GM21360 (cell line): ENCODE measurements at regions not wholly inside any gene's neighbourhood (a gene's known extent, or its start where the extent isn't known, plus 50 kb on each side); places are given as distances from the start of the nearest gene placed in this dataset.
"Not testable (repeated sequence)": the region's sequence is repeated elsewhere in the genome, so short reads cannot be mapped to it uniquely, and the experiment has no call there.

ENCODE experiments used
- ATAC-seq: cut with Tn5 transposase; IDR thresholded peaks from one replicate; pipeline ENCODE4 v1.9.1; 2021; ENCODE audit warnings: mild to moderate bottlenecking, moderate library complexity; ENCODE audit not compliant: unreplicated experiment

DNA sequence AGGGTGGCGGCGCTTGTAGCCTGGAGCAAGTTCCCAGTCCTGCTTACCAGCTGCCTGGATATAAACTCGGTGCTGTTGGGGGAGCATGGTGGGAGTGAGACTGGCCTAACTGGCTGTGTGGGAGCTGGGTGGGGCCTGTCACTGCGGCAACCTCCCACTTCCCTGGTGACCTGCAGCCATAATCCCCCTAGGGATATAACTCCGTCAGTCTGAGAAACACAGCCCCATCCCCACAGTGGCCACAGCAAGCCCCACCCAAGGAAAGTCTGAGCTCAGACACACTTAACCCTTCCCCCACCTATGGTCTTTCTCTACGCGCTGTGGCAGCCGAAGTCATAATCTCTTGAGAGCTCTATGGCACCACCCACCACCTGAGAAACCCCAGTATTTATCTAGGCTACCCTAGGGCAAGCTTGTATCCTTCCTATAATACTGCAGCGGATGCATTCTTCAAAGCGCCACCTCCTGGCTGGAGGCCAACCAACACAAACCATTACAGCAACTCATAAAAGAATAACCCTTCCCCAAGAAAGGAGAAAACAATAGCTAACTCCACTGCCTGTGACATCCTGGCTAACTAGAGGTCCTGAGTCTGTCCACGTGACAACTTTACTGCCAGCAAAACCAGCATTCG lies 57.4 kb downstream of the ZNF648 start:
- ATAC-seq: no peak

DNA sequence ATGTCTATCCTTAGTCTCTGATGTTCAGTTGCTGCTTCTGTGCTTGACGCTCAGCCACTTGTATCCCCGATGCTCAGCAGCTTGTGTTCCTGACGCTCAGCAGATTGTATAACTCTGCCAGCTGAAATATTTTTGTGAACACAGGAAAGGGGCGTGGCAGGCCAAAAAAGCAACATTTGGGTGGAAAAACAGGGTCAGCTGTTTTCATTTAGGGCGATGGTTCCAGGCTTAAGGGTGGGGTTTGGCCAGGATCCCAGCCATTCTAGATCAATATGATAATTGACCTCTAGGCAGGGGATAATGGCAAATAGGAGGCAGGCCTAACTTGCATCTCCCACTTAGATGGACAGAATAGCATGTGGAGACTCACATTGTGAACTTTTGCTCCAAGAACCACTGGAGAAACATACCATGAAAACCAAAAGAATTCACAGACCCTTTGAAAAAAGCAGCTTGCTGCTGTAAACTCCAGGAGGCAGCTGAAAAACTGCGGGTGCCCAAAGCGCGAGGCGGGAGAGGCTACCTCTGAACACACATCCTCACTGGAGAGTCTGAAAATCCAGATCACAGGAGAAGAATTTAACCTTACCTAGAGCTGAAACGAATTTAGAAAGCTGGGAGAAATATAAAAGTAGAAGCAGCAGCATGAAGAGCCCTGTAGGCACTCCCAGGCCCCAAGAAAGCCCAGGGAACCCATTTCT lies 58.3 kb downstream of the ZNF648 start:
- ATAC-seq: no peak

- no peak for ATAC-seq
Observed at GRCh38 chr1:182002570-182002969, 58.9 kb downstream of the ZNF648 start.

GRCh38 chr1:181998858-181999257 lies 62.7 kb downstream of the ZNF648 start:
- no peak for ATAC-seq

- no peak for ATAC-seq
Observed at GRCh38 chr1:181992072-181992471, 69.4 kb downstream of the ZNF648 start.

DNA sequence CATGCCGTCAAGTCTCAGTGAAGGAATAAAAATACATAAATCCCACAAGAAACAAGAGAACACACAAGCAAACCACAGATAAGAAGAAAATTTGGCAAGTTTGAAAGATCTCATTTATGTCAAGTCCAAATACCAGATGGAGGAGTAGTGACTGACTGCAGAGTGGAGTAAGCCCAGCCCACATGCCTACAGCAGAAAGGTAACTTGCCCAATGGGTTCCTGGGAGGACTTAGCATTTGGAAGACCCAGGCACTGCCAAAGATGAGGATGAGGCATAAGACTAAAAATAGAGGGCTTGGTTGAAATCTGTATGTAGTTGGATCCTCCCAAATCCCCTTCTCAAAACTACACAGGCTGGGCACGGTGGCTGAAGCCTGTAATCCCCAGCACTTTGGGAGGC lies 70.8 kb downstream of the ZNF648 start:
- ATAC-seq: no peak

GRCh38 chr1:181989261-181989920 lies 72.1 kb downstream of the ZNF648 start:
- ATAC-seq: no peak

DNA sequence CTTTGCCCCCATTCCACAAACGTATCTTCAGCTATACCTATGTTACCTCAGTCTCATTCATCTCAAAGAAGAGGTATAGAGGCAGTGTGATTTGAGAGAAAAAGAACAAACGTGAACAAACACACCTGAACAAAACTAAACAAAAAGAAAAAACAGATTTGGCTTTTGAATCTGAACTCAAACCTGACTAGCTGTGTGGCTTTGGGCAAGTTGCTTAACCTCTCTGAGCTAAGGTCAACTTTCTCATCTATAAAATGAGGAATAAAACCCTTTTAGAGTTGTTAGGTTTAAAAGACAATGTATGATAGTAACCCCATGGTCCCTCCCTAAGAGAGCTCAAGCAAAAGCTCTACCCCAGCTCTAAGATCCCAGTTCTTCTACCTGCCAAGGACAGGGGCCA lies 73.5 kb downstream of the ZNF648 start:
- ATAC-seq: no peak

GRCh38 chr1:181987334-181987895 lies 74.1 kb downstream of the ZNF648 start:
- no peak for ATAC-seq

DNA sequence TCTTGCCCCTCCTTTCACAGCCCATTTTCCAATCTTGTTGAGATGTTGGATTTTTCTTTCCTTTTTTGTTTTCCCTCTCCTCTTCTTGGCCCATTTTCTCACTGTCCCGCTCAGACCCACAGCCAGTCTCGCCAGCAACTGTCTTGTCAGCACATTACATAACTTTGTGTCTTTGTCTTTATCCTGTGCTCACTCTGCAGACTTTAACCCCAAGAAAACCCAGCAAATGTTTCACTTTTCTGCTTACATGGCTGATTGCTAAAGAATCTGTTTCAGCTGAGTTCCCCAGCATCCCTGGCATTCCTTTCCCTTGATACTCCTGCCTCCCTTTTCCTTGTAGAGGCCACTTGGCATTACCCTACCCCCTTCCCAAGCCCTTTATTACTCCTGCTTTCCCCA lies 74.6 kb downstream of the ZNF648 start:
- ATAC-seq: no peak

DNA sequence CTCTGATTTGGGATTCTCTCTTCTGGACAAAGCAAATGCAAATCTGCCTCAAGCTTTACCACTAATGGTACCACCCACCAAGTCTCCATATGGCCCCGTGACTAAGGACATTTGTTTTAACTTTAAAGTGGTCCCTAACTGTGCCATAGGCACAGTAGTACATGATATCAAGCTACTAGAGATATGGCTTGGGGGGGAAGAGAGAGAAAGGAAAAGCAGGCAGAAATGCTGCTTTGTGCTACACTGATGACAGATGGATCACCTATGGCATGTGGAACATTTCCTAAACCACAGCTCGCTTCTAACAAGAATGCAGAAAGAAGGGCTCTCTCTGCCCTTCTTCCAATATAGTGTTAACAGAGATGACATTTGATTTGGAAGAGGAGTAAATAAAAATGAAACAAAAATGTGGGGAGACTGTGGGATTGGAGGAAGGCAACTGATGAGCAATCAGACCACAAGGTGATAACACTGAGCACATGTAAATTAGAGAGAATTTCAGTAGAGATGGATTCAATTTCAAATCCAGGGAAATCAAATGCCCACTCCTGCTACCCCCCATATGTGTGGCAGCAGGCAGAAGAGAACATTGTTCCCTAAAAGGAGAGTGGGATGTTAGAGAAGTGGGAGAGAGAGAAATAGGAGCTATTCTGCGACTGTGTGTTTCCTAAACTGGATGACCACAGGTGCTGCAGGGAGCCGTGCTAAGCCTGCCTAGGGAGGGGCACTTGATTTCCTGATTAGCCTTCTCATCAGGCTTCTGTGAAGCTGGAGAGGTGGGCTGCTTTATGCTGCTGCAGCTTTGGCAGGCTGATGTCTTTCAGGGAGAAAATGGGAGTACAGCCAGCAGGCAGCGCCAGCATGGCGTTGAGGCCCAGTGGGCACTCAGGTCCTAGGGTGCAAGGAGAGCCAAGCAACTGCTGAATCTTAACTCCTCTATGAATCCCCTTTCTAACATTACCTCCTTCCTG lies 75.3 kb downstream of the ZNF648 start:
- no peak for ATAC-seq

DNA sequence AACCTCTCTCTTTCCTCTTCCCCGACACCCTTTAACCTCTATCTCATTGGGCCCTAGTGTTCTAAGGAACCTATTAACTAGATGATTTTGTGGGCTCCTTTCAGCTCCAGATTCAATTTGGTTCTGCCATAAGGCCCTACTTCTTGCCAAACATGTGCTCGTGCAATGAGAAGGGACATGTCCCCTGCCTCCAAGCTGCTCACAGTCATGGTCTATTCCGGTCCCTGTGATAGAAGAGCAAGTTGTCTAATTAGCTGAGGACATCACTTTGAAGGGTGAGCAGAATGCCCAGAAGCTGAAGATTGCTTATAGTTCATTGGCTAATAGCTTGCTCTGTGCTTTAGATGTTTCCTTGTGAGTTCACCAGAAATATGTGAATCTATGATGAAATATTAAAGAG lies 76.2 kb downstream of the ZNF648 start:
- no peak for ATAC-seq

DNA sequence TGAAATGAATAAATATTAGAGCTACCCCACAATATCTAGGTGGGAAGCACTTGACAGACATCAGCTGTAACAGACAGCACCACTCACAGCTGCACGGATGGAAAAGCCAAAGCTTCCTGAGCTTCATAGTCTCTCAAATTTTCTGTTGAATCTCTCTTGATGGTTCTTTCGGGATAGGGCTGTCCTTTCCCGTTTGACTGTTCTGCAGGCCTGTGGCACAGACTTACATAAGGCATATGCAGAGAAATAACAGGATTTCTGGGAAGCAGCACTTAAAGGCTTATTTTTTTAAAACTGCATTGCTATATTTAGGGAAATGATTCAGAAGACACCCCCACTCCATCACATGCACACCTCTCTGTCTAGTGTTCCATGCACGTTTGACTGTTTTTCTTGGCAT lies 77.5 kb downstream of the ZNF648 start:
- no peak for ATAC-seq

DNA sequence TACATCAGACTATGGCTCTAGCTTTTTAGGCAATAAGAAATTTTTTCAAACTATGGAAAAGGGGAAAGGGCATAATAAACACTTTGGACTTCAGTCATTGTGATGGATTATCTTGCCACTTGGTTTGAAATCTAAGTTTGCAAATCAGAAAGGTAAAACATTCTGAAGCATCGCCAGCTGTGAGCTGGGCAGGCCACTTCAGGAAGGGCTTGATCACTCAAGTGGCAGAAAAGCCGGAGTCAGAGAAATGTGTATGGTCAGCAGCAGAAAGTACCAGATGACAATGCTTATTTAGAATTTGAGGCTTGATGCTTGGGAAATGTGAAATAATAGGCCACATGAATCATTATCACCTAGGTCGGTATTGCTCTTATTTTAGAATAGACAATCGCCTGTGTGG lies 79.7 kb downstream of the ZNF648 start:
- no peak for ATAC-seq

DNA sequence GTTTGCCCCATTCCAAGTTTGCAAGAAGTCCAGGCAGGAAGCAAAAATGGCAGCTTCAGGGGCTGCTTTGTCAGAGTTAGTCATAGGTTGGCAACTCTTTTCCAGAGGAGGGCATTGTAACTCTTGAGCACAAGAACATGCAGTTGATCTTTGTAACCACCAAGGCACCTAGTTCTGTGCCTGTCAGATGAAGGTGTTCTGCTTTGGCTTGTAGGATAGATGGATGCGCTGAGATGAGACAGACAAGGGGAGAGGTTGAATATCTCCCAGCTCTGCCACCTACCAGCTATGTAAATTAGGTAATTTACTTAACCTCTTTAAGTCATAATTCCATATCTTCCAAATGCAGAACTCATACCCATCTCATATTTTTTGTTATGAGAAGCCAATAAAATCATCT lies 89.3 kb downstream of the ZNF648 start:
- no peak for ATAC-seq

- no peak for ATAC-seq
Observed at GRCh38 chr1:181971424-181971823, 90.1 kb downstream of the ZNF648 start.

DNA sequence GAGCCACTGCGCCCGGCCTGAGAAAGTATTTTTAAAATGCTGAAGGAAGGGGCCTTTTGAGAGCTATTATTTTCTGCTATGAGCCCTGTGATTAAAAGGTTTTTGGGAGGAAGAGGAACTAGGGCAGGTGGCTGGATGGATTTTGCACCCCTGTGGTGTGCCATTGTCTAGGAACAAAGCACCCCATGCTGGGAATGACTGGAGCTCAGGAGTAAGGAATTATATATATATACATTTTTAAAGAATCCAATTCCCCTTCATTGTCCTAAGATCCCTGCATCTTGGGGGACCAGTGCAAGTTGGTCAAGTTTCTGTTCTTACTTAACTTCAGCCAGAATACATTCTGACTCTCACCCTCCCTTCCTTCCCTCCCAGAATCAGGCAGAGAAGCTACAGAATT lies 91.6 kb downstream of the ZNF648 start:
- ATAC-seq: no peak

DNA sequence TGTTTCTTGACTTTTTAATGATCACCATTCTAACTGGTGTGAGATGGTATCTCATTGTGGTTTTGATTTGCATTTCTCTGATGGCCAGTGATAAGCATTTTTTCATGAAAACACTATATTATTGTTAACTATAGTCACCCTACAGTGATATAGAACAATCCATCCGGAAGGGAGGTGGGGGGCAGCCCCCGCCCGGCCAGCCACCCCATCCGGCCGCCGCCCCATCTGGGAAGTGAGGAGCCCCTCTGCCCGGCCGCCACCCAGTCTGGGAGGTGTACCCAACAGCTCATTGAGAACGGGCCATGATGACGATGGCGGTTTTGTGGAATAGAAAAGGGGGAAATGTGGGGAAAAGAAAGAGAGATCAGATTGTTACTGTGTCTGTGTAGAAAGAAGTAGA lies 106.8 kb downstream of the ZNF648 start:
- ATAC-seq: not testable (repeated sequence)

- ATAC-seq: not testable (repeated sequence)
Observed at GRCh38 chr1:181954178-181954577, 107.3 kb downstream of the ZNF648 start.

DNA sequence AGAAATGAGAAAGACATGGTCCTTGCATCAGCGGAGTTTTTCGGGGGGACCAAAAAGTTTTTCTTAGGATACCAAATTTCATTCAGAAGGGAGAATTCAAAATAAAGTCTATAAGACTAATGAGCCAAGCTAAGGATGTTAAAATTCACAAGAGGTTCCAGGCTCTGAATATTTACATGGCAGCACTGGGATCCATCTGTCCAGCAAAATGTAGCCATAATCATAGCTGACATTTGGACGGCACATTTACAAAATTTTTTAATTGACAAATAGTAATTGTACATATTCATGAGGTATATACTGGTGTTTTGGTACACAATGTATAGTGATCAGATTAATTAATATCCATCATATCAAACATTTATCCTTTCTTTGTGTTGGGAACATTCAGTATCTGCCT lies 107.9 kb downstream of the ZNF648 start:
- no peak for ATAC-seq

DNA sequence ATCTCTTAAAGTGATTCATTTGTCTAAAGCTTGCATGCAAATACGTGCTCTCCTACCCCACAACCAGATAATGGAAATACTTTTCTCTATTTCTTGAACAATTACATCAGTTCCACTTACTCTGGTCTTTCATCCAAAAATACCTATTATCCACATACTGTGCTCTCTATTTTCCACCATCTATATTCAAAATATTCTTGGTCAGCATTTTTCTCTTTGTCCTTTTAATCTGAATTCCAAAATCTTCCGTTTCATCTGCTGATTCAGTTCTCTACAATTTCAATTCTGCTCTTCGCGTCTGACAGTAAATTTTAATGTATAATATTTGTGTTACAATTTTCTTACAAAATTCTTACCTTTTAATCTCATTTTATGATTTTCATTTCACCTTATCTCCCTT lies 110.3 kb downstream of the ZNF648 start:
- ATAC-seq: no peak
